ENCODE measurements at regions not wholly inside any gene's neighbourhood (a gene's known extent, or its start where the extent isn't known, plus 50 kb on each side); places are given as distances from the start of the nearest gene placed in this dataset.

GRCh38 chr17:14622615-14623101 lies 321.8 kb downstream of the HS3ST3B1 start:
- no peaks in the 10 kb centered on the region for H3K4me1 ChIP-seq (ENCODE audit: low read length)
- no peak overlapping the region for H3K4me3 ChIP-seq (ENCODE audit: low read length)
- H3K9ac ChIP-seq (ENCODE audit: low read length), result no peak overlapping the region
- H2AFZ ChIP-seq (ENCODE audit: low read depth, low read length), result no peak overlapping the region
- no peak overlapping the region for H3K27ac ChIP-seq (ENCODE audit: low read length)
- no peaks in the 10 kb centered on the region for H3K36me3 ChIP-seq (replicated peaks; ENCODE audit: low read depth, low read length)
- H3K9me3 ChIP-seq (ENCODE audit: insufficient read depth, low read length), result no peaks in the 10 kb centered on the region
- H3K27me3 ChIP-seq (ENCODE audit: low read depth, low read length), result no peaks in the 10 kb centered on the region
- H3K79me2 ChIP-seq (ENCODE audit: low read length), result no peaks in the 10 kb centered on the region
- H4K20me1 ChIP-seq (ENCODE audit: insufficient read depth, low read length), result no peaks in the 10 kb centered on the region
- TF ChIP-seq CTCF (IDR thresholded peaks at IDR 0.05; ENCODE audit: low read depth, low read length) (no peak), EZH2phosphoT487 (IDR thresholded peaks at IDR 0.05; ENCODE audit: low read depth) (no peak)
- no peak overlapping the region for H3K4me2 ChIP-seq (ENCODE audit: low read length)

GRCh38 chr17:14621826-14622614 lies 321.1 kb downstream of the HS3ST3B1 start:
- TF ChIP-seq EZH2phosphoT487 (IDR thresholded peaks at IDR 0.05; ENCODE audit: low read depth) (no peak), CTCF (IDR thresholded peaks at IDR 0.05; ENCODE audit: low read depth, low read length) (no peak)
- Histone ChIP-seq H4K20me1 (ENCODE audit: insufficient read depth, low read length) (no peaks in the 10 kb centered on the region), H3K36me3 (replicated peaks; ENCODE audit: low read depth, low read length) (no peaks in the 10 kb centered on the region), H2AFZ (ENCODE audit: low read depth, low read length) (no peak overlapping the region), H3K4me1 (ENCODE audit: low read length) (no peaks in the 10 kb centered on the region), H3K4me3 (ENCODE audit: low read length) (no peak overlapping the region), H3K79me2 (ENCODE audit: low read length) (no peaks in the 10 kb centered on the region), H3K27ac (ENCODE audit: low read length) (no peak overlapping the region), H3K27me3 (ENCODE audit: low read depth, low read length) (no peaks in the 10 kb centered on the region), H3K4me2 (ENCODE audit: low read length) (no peak overlapping the region), H3K9ac (ENCODE audit: low read length) (no peak overlapping the region), H3K9me3 (ENCODE audit: insufficient read depth, low read length) (no peaks in the 10 kb centered on the region)

GRCh38 chr17:14619821-14620220 lies 318.9 kb downstream of the HS3ST3B1 start:
- Histone ChIP-seq H3K4me1 (ENCODE audit: low read length) (no peaks in the 10 kb centered on the region), H2AFZ (ENCODE audit: low read depth, low read length) (no peak overlapping the region), H3K27ac (ENCODE audit: low read length) (no peak overlapping the region), H3K9ac (ENCODE audit: low read length) (no peak overlapping the region), H3K4me2 (ENCODE audit: low read length) (no peak overlapping the region), H3K9me3 (ENCODE audit: insufficient read depth, low read length) (no peaks in the 10 kb centered on the region), H3K4me3 (ENCODE audit: low read length) (no peak overlapping the region), H3K79me2 (ENCODE audit: low read length) (no peaks in the 10 kb centered on the region), H4K20me1 (ENCODE audit: insufficient read depth, low read length) (no peaks in the 10 kb centered on the region), H3K36me3 (replicated peaks; ENCODE audit: low read depth, low read length) (no peaks in the 10 kb centered on the region), H3K27me3 (ENCODE audit: low read depth, low read length) (no peaks in the 10 kb centered on the region)
- TF ChIP-seq EZH2phosphoT487 (IDR thresholded peaks at IDR 0.05; ENCODE audit: low read depth), result no peak
- no peak for TF ChIP-seq CTCF (IDR thresholded peaks at IDR 0.05; ENCODE audit: low read depth, low read length)

- no peaks in the 10 kb centered on the region for H3K4me1 ChIP-seq (ENCODE audit: low read length)
- H3K27ac ChIP-seq (ENCODE audit: low read length), result no peak overlapping the region
- H3K36me3 ChIP-seq (replicated peaks; ENCODE audit: low read depth, low read length), result no peaks in the 10 kb centered on the region
- no peak overlapping the region for H2AFZ ChIP-seq (ENCODE audit: low read depth, low read length)
- H4K20me1 ChIP-seq (ENCODE audit: insufficient read depth, low read length), result no peaks in the 10 kb centered on the region
- TF ChIP-seq CTCF (IDR thresholded peaks at IDR 0.05; ENCODE audit: low read depth, low read length), result no peak
- no peak for TF ChIP-seq EZH2phosphoT487 (IDR thresholded peaks at IDR 0.05; ENCODE audit: low read depth)
- H3K9me3 ChIP-seq (ENCODE audit: insufficient read depth, low read length), result no peaks in the 10 kb centered on the region
- no peak overlapping the region for H3K4me2 ChIP-seq (ENCODE audit: low read length)
- H3K27me3 ChIP-seq (ENCODE audit: low read depth, low read length), result no peaks in the 10 kb centered on the region
- no peak overlapping the region for H3K4me3 ChIP-seq (ENCODE audit: low read length)
- no peak overlapping the region for H3K9ac ChIP-seq (ENCODE audit: low read length)
- H3K79me2 ChIP-seq (ENCODE audit: low read length), result no peaks in the 10 kb centered on the region
Measured at GRCh38 chr17:14616528-14616927, 315.6 kb downstream of the HS3ST3B1 start.
